IMR-90 (cell line): ENCODE measurements at regions not wholly inside any gene's neighbourhood (a gene's known extent, or its start where the extent isn't known, plus 50 kb on each side); places are given as distances from the start of the nearest gene placed in this dataset.

Experiments
- ATAC-seq: fragments of 200-7000 bp; cut with Tn5 transposase; 2 replicates; pipeline ENCODE4 v1.9.1; 2020; ENCODE audit warnings: low read depth, mild to moderate bottlenecking, moderate library complexity
- BruUV-seq: library from RNA; stranded (reverse); fragments of 400-500 nt; replicated peaks from 2 replicates; lab custom pipeline; 2021; lab: Mats Ljungman, UMichigan
- CTCF ChIA-PET: fragments of 300-600 bp; formaldehyde crosslinking; extraction: SDS; loops from one replicate; lab custom pipeline; 2021; ENCODE audit warnings: antibody characterized with exemption; lab: Yijun Ruan, JAX
- POLR2A ChIA-PET: fragments of 300-600 bp; sonication (Branson Sonifier 250); formaldehyde crosslinking; loops from one replicate; lab custom pipeline; 2022; ENCODE audit warnings: antibody characterized with exemption; ENCODE audit not compliant: unreplicated experiment; lab: Charles Lee
- DNase-seq: peaks from one replicate; pipeline ENCODE4 v3.0.0; 2013
- H2AFZ ChIP-seq: replicated peaks from 2 replicates; pipeline ENCODE3; 2013; ENCODE audit warnings: low read length, mild to moderate bottlenecking; ENCODE audit not compliant: poor library complexity
- H2AK5ac ChIP-seq: 2 replicates; pipeline ENCODE4 v1.6.1; 2013; ENCODE audit warnings: low read depth, low read length, inconsistent platforms
- H2AK9ac ChIP-seq: replicated peaks from 2 replicates; pipeline ENCODE3; 2013; ENCODE audit warnings: mild to moderate bottlenecking, low read depth, low read length, moderate library complexity; ENCODE audit not compliant: poor library complexity
- H2BK120ac ChIP-seq: 2 replicates; pipeline ENCODE4 v1.6.1; 2013; ENCODE audit warnings: low read depth, low read length, inconsistent platforms
- H2BK15ac ChIP-seq: 3 replicates; pipeline ENCODE4 v1.6.1; 2013; ENCODE audit warnings: low read depth, low read length, inconsistent platforms
- H2BK20ac ChIP-seq: 2 replicates; pipeline ENCODE4 v1.6.1; 2013; ENCODE audit warnings: low read depth, mild to moderate bottlenecking, inconsistent platforms, low read length, moderate library complexity
- H2BK5ac ChIP-seq: 2 replicates; pipeline ENCODE4 v1.6.1; 2013; ENCODE audit warnings: mild to moderate bottlenecking, low read depth, low read length, inconsistent platforms; ENCODE audit not compliant: poor library complexity, severe bottlenecking
- H3K14ac ChIP-seq: replicated peaks from 2 replicates; pipeline ENCODE4 v1.6.1; 2013; ENCODE audit warnings: low read depth, low read length, inconsistent platforms
- H3K18ac ChIP-seq: 2 replicates; pipeline ENCODE4 v1.6.1; 2013; ENCODE audit warnings: low read depth, low read length, control low read depth
- H3K23ac ChIP-seq: 2 replicates; pipeline ENCODE4 v1.6.1; 2013; ENCODE audit warnings: low read depth, low read length, inconsistent platforms
- H3K27ac ChIP-seq: 2 replicates; pipeline ENCODE4 v1.5.1; 2013; ENCODE audit warnings: mild to moderate bottlenecking, control low read depth, low read length; ENCODE audit not compliant: insufficient read depth
- H3K27me3 ChIP-seq: 2 replicates; pipeline ENCODE4 v1.6.1; 2013; ENCODE audit warnings: low read length; ENCODE audit not compliant: control insufficient read depth, insufficient read depth
- H3K36me3 ChIP-seq: 2 replicates; pipeline ENCODE4 v1.6.1; 2013; ENCODE audit warnings: low read length, mixed read lengths; ENCODE audit not compliant: control insufficient read depth, insufficient read depth
- H3K4ac ChIP-seq: 2 replicates; pipeline ENCODE4 v1.6.1; 2013; ENCODE audit warnings: low read depth, low read length, inconsistent platforms
- H3K4me1 ChIP-seq: 2 replicates; pipeline ENCODE4 v1.6.1; 2013; ENCODE audit warnings: low read length, mixed read lengths; ENCODE audit not compliant: control insufficient read depth, insufficient read depth
- H3K4me2 ChIP-seq: 2 replicates; pipeline ENCODE4 v1.6.1; 2013; ENCODE audit warnings: low read depth, mild to moderate bottlenecking, control low read depth, low read length, moderate library complexity
- H3K4me3 ChIP-seq: 2 replicates; pipeline ENCODE4 v1.5.1; 2013; ENCODE audit warnings: low read depth, mild to moderate bottlenecking, control low read depth, low read length, moderate library complexity; ENCODE audit not compliant: insufficient read depth
- H3K56ac ChIP-seq: 2 replicates; pipeline ENCODE4 v1.6.1; 2013; ENCODE audit warnings: low read length, inconsistent platforms; ENCODE audit not compliant: insufficient read depth; ENCODE audit errors: extremely low read depth
- H3K79me1 ChIP-seq, 2 experiments: 2 replicates each; pipeline ENCODE4 v1.6.1; 2013; ENCODE audit warnings: low read length in 2 of 2, inconsistent platforms in 1 of 2, low read depth in 1 of 2
- H3K9ac ChIP-seq: 2 replicates; pipeline ENCODE4 v1.6.1; 2013; ENCODE audit warnings: low read depth, low read length, control low read depth
- H3K9me1 ChIP-seq: 2 replicates; pipeline ENCODE4 v1.6.1; 2013; ENCODE audit warnings: low read length, inconsistent platforms; ENCODE audit not compliant: insufficient read depth
- H3K9me3 ChIP-seq: 2 replicates; pipeline ENCODE4 v1.6.1; 2013; ENCODE audit warnings: low read length; ENCODE audit not compliant: control insufficient read depth, insufficient read depth
- H4K20me1 ChIP-seq: 2 replicates; pipeline ENCODE4 v1.6.1; 2013; ENCODE audit warnings: low read length, inconsistent platforms; ENCODE audit not compliant: insufficient read depth
- H4K5ac ChIP-seq: 2 replicates; pipeline ENCODE4 v1.6.1; 2013; ENCODE audit warnings: mild to moderate bottlenecking, low read depth, low read length, control low read depth
- H4K8ac ChIP-seq, 2 experiments: 2 replicates each; pipeline ENCODE4 v1.6.1; 2013; ENCODE audit warnings: low read depth in 2 of 2, low read length in 2 of 2, control low read depth in 1 of 2, inconsistent platforms in 1 of 2
- H4K91ac ChIP-seq: 2 replicates; pipeline ENCODE4 v1.6.1; 2013; ENCODE audit warnings: low read depth, low read length, inconsistent platforms; ENCODE audit not compliant: insufficient read depth
- BHLHE40 ChIP-seq: fragments of 150-350 bp; IDR thresholded peaks from 2 replicates; pipeline ENCODE4 v1.6.1; 2016; ENCODE audit warnings: mild to moderate bottlenecking, low read depth, low read length
- CEBPB ChIP-seq: IDR thresholded peaks from 2 replicates; pipeline ENCODE4 v1.6.1; 2012; ENCODE audit warnings: low read depth, low read length, improper control_type of control experiment
- ELK1 ChIP-seq: fragments of 150-350 bp; IDR thresholded peaks from 2 replicates; pipeline ENCODE4 v1.6.1; 2016; ENCODE audit warnings: low read depth, mild to moderate bottlenecking, low read length, moderate library complexity, borderline replicate concordance
- MAFK ChIP-seq: IDR thresholded peaks from 2 replicates; pipeline ENCODE4 v1.6.1; 2012; ENCODE audit warnings: low read depth, low read length, improper control_type of control experiment
- MXI1 ChIP-seq: IDR thresholded peaks from 2 replicates; pipeline ENCODE4 v1.6.1; 2012; ENCODE audit warnings: low read depth, mild to moderate bottlenecking, low read length, moderate library complexity, borderline replicate concordance
- NFE2L2 ChIP-seq: fragments of 150-350 bp; IDR thresholded peaks from 2 replicates; pipeline ENCODE4 v1.6.1; 2016; ENCODE audit warnings: low read depth, mild to moderate bottlenecking, low read length
- POLR2A ChIP-seq: IDR thresholded peaks from 2 replicates; pipeline ENCODE4 v1.6.1; 2012; ENCODE audit warnings: mild to moderate bottlenecking, low read depth, low read length
- RCOR1 ChIP-seq: IDR thresholded peaks from 2 replicates; pipeline ENCODE4 v1.6.1; 2012; ENCODE audit warnings: mild to moderate bottlenecking, low read length, improper control_type of control experiment; ENCODE audit not compliant: insufficient replicate concordance
- SMC3 ChIP-seq: fragments of 150-350 bp; IDR thresholded peaks from 2 replicates; pipeline ENCODE4 v1.6.1; 2016; ENCODE audit warnings: low read depth, mild to moderate bottlenecking, antibody characterized with exemption, low read length, moderate library complexity
- USF2 ChIP-seq: fragments of 150-350 bp; IDR thresholded peaks from 2 replicates; pipeline ENCODE4 v1.6.1; 2017; ENCODE audit warnings: mild to moderate bottlenecking, antibody characterized with exemption, low read length, low read depth
- WGBS, 2 experiments: methylation state at CpG; one replicate each; pipeline versions ENCODE4 v1.1.5 to v1.1.7; 2013; ENCODE audit warnings: missing lambda C conversion rate in 2 of 2; ENCODE audit not compliant: insufficient read length in 1 of 2; ENCODE audit errors: extremely low coverage in 2 of 2; 5-methylcytosine and 5-hydroxymethylcytosine counted together
- dilution Hi-C: fragments of 300-500 bp; cut with HindIII; formaldehyde crosslinking; loops from one replicate; pipeline ENCODE4 v1.14.3; 2018; ENCODE audit warnings: low sequenced_read_pairs; ENCODE audit not compliant: unreplicated experiment
- in situ Hi-C: fragments of 300-500 bp; cut with MboI; formaldehyde crosslinking; loops from 3 replicates; pipeline ENCODE4 v1.14.3; 2019; ENCODE audit warnings: low sequenced_read_pairs, inconsistent platforms, mixed read lengths
- intact Hi-C: fragments of 100-400 bp; cut with micrococcal nuclease; formaldehyde crosslinking; loops from 2 replicates; pipeline ENCODE4 v1.10.0; 2022

GRCh38 chr3:118171236-118171852 is 863.3 kb downstream of the IGSF11 start:
- in situ Hi-C loops (no loop called here), intact Hi-C loops (no loop called here), dilution Hi-C loops (no loop called here)
- Histone ChIP-seq H2BK15ac (no peak overlapping the region), H3K9ac (no peak overlapping the region), H4K8ac (no peak overlapping the region), H2AK5ac (no peak overlapping the region), H3K23ac (no peak overlapping the region), H3K27ac (no peak overlapping the region), H3K56ac (no peak overlapping the region), H4K91ac (no peak overlapping the region), H4K5ac (no peak overlapping the region), H3K9me1 (no peaks in the 10 kb centered on the region), H3K27me3 (no peaks in the 10 kb centered on the region), H3K4ac (no peak overlapping the region), H4K20me1 (no peaks in the 10 kb centered on the region), H3K4me3 (no peak overlapping the region), H2AK9ac (no peak overlapping the region), H2BK5ac (no peak overlapping the region), H3K18ac (no peak overlapping the region), H3K36me3 (no peaks in the 10 kb centered on the region), H2AFZ (no peak overlapping the region), H3K4me1 (no peaks in the 10 kb centered on the region), H2BK120ac (no peak overlapping the region), H3K4me2 (no peak overlapping the region), H3K9me3 (peaks cover 1% of the 10 kb centered on the region; the same call in 1 of the 2 replicates), H3K79me1 (no peaks in the 10 kb centered on the region), H3K14ac (no peak overlapping the region), H2BK20ac (no peak overlapping the region)
- POLR2A ChIA-PET = no interaction called here
- BruUV-seq = no TSS peak
- CTCF ChIA-PET = no interaction called here
- WGBS, 2 experiments = 91% methylated on average over 18 of the region's 35 CpGs; no CpG with 5 or more reads in 1 of the 2 experiments
- ATAC-seq = no peak
- no peak for TF ChIP-seq POLR2A
- TF ChIP-seq MXI1 = no peak
- TF ChIP-seq MAFK = no peak
- no peak for TF ChIP-seq ELK1
- no peak for TF ChIP-seq BHLHE40
- TF ChIP-seq USF2 = no peak
- no peak for TF ChIP-seq RCOR1
- no peak for TF ChIP-seq SMC3
- no peak for TF ChIP-seq NFE2L2
- TF ChIP-seq CEBPB = no peak
- DNase-seq = no peak
